SHP77 (cell line): ENCODE measurements at regions not wholly inside any gene's neighbourhood (a gene's known extent, or its start where the extent isn't known, plus 50 kb on each side); places are given as distances from the start of the nearest gene placed in this dataset.
"Not testable (repeated sequence)": the region's sequence is repeated elsewhere in the genome, so short reads cannot be mapped to it uniquely, and the experiment has no call there.

ENCODE experiments used
- DNase-seq, 2 experiments: peaks; one replicate each; lab custom pipeline; 2025; lab: John Stamatoyannopoulos, UW

DNA sequence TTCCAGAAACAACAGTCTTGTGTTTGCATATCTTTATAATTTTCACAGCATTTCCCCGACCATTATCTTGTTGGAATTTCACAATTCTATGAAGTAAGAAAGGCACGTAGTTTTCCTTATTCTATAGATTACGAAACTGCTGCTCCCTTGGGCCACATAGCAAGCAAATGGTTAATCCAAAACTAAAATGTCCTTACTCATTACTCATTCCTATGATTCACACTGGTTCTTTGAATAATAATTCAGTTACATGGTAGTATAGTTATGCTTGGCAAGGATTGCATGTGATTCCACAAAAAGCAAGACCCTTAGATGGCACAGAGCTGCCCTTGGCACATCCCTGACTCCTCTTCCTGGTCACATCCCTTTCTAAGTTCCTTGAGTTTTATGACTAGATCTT lies 51.2 kb downstream of the OR13H1 start:
- no peak for DNase-seq

DNA sequence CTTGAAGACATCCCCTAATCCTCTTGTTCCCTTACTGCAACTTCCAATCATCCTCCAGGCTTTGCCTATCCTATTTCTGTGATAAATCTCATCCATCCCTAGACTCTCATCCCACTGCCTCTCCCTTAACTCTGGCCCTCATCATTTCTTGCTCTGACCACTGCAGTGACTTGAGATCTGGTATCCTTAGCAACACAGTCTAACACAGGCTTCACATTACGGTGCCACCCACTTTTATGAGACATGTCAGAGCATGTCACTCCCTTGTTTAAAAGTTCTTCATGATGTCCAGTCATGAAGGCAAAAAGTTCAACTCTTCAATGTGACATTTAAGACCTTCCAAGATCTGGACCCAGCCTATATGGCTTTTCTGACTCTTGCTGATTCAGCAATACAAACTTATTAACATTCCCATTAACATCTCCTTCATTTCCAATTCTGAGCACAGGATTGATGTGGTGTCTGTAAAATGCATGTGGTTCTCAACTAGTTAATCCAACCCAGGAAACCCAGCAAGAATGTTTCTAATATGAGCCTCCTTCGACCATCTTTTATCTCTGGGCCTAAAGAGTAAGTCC lies 64.0 kb downstream of the OR13H1 start:
- DNase-seq: no peak

DNA sequence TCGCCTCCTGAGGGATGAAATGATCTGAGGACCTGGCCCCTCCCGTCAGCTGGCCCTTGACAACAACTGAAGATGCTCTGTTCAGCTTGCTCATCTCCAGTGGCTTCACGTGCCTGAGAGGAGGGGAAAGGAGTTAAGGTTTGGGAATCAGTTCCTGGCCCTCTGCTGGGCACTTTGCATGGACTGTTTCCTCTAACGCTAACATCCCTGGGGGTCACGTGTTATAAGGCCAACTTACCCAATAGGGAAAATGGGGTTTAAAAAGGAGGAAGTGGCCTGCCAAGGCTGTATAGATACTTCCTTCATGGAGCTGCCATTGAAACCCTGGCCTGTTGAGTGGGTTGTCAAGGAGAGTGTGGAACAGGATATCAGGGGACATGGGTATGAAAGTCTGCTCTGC lies 65.6 kb downstream of the OR13H1 start:
- DNase-seq: no peak

DNA sequence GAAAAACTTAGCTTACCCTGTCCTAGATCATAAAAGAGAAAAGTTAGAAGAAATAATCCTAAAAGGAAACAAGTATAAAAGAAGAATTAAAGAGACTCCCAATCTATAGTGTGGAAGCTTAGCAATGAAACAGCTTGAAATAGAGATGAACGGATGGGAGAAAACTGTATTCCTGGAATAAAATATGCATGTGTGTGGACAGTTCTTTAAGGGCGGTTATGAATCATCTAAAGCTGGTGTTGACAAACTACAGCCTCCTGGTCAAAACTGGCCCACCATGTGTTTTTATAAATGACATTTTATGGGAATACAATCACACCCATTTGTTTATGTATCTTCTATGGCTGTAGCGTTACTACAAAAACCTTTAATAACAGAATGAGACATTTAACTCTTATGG lies 69.4 kb downstream of the OR13H1 start:
- DNase-seq: no peak

DNA sequence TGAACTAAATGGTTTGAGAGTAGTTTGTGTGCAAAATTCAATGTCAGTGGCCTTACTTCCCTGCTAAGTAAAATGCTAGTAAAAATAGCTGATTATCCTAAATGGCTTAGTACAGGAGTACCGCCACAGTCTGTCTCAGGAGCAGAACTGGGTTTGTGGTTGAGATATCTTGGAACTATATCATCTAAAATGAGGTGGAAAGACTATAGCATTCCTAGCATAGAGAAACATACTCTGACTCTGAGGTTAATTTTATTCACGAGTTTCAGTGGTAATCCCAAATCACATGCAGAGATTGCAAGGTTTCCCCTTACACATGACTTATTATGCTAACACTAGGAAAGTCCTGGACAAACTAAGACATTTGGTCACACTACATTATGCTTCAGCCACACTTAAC lies 70.4 kb downstream of the OR13H1 start:
- no peak for DNase-seq

DNA sequence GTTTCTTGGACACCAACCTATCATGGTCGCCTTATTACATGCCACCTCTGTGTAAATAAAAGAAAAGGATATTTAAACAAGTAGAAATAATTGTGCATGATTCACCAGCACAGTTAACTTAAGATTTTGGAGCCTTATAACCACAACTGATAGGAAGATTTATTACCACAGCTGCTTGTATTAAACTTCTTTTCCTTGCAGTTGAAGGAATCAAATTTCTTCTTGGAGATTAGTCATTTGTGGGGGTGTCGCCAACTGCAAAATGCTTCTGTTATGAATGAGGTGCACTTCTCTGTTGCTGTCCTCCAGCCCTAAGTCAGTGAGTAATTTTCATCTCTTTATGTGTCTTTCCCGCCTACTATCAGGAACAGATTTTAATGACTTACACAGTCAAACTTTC lies 73.3 kb downstream of the OR13H1 start:
- DNase-seq: no peak

DNA sequence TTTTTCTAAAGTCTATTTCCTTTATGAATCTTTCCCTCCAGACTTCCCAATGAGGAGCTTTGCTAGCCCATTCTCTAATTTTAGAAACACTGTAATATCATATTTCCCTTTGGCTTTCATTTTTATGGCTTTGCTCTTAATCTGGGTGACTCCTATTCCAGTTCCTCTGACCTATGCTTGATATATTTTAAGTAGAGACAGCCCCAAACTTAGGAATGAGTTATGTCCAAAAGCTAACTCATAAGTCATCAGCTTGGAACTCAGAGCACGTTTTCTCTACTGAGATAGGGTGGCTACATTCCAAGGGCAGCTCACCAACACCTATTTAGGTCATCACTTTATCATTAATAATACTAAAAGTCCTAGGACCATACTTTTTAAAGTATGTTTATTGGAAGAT lies 77.8 kb downstream of the OR13H1 start:
- no peak for DNase-seq

DNA sequence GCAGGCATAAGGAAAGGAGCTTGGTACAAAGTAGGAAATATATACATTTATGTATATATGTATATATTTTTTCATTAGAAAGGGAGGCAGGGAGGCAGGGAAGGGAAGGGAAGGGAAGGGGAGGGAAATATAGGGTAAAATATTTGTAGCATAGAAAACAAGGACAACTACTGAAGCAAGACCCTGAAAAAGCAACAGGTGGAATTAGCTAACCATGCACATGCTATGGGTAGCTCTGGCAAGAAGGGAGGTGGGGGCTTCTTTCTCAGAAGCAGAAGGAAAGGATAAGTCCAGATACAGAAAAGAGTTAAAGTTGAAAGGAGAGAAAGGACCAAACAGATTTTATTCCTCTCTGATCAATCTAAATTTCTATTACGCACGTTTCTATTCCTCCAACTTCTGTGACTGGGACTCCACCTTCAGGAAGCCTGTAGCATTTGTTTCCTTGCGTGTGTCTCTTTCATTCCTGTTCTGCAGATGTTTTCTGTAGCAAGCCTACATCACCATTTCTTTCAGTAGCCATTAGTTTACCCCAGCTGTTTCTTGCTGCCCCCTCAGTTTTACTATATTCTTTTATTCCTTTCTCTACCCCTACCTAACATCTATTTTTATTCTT lies 82.9 kb downstream of the OR13H1 start:
- DNase-seq: peak in 1 of 2 experiments; percentile 5

DNA sequence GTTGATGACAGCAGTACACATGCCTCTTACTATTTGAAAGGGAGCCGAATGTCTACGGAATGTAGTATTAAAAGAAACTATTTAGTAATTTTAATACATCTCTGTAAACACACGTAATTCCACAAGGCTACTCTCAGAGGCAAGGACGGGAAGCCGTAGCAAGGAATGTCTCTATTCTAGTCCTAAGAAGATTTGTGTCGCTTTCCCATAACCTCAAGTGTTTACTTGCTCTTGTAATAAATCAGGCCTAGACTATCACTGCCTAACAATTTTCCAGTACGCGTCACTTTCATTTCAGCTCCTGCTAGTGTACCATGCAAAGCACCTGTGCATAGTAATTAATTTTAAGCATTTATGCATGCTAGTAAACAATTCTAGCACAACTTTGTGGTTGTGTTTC lies 86.7 kb downstream of the OR13H1 start:
- DNase-seq: no peak

DNA sequence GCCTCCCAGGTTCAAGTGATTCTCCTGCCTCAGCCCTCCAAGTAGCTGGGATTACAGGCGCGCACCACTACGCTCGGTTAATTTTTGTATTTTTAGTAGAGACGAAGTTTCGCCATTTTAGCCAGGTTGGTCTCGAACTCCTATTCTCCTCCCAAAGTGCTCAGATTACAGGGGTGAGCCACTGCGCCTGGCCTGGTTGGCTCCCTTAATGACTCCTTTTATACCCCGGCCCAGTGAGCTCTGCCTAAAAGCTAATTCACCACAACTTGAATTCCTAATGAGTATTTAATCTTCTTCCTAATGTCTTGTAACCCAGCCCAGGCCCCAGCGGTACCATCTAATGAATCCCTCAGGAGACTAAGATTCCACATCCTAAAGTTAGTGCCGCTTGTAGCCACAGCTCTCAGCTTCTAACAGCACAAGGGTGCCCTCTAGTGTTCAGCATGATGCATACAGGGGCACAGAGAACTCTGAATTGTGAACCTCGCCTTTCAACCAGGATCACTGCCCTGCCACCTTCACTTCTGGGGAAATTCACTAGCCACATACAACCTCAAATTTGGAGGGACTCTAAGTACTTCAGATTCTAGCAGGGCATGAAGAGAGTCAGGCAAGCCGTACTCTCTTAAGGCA lies 89.5 kb downstream of the OR13H1 start:
- DNase-seq: peak; percentile 31 to 48

DNA sequence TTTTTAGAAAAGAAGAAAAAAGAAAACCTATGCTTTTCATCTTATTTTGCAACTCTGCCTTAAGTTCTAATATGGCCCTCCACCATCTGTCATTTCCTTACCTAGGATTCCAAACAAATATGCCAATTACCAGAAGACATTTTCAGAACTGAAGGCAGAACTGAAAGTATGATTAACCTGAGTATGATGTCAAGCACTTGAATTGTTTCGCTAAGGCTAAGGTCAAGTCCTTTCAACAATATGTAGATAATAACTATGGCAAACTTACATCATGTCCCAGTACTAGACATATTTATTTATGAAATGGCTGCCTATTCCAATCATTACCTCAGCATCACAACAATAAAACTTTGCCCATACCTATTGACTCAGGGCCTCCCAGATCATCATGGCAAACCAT lies 91.0 kb downstream of the OR13H1 start:
- DNase-seq: no peak

DNA sequence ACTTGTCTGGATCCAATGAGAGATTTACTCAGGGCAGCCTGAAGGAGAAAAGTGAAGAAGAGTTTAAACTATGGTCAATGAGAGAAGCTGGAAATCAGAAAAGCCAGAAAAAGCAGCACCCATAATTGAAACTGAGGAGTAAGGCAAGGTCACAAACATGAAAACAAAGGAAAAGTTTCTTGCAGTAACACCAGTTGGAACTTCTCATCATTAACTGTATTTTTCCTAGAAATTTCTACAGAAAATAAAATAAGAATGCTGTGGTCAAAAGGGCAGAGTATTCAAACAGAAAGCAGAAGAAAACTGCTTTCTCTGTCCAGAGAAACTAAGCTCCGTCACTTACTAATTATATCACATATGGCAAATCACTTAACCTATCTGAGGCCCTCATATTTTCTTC lies 102.2 kb downstream of the OR13H1 start:
- no peak for DNase-seq

DNA sequence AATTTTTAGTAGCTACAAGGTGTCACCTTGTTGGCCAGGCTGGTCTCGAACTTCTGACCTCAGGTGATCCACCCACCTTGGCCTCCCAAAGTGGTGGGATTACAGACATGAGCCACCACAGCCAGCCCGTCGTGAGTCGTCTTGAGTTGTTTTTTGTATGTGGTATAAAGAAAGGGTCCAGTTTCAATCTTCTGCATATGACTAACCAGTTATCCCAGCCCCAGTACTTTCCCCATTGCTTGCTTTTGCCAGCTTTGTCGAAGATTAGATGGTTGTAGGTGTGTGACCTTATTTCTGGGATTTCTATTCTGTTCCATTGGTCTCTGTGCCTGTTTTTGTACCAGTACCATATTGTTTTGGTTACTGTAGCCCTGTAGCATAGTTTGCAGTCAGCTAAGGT lies 105.9 kb downstream of the OR13H1 start:
- DNase-seq: no peak

DNA sequence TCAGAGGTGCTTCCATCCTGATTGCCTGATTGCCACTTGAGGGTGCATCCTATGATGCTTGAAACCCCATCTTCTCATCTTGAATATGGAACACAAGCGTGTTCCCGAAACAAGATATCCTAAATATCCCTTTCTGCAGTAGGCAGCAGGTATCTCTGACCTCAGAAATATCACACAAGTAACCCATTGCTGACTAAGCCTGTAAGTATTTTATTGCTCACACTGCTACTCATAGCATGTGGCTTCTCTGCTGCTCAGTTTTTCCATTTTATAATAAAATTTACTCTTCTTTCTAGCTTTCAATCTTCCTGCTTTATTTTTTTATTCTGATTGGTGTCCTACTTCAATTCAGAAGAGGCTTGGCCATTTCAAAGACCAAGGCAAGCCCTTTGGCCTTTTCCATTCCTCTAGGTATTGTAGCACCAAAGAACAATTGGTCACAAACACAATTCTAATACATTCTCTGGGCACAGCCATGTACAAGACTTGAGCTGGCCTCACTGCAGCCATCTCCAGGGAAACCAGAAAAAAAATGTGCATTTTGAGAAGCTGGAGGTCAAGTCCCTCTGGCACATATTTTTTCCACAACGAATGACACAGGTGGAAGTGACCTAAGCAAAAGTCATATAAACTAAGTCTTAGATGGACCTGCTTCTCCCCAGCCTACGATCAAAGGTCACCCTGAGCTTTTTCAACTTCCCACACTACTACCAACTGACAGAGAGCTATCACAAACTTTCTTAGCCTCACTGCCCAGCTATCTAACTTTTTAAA lies 107.0 kb downstream of the OR13H1 start:
- DNase-seq: no peak

DNA sequence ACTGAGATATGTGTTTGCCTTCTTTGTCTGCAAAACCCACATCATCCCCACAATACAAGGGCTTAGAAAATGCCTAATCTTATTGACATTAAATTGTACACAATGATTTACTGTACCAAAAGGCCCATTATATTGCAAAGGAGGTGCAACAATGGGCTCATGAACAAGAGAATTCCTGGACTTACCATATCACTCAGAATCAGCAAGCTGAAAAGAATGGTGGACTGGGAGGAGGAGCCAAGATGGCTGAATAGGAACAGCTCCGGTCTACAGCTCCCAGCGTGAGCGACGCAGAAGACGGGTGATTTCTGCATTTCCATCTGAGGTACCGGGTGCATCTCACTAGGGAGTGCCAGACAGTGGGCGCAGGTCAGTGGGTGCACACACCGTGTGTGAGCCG lies 119.9 kb downstream of the OR13H1 start:
- not testable (repeated sequence) for DNase-seq

DNA sequence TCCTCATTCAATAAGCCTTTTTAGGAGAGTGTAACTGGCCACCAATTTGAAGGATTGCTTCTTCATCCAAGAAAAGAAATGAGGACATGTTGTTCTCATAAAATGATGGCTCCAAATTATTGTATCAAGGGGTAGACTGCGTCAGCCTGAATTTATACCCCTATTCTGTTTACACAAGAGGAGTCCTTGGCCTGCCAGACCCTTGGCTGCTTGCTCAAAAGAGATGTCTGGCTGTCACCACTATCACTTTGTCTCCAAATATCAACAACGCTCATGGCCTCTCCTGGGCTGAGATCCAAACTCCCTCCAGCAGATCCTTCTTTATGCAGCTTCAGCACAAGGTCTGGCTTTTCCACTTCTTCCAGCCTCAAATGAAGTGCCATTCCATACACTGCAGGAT lies 127.9 kb downstream of the OR13H1 start:
- no peak for DNase-seq

DNA sequence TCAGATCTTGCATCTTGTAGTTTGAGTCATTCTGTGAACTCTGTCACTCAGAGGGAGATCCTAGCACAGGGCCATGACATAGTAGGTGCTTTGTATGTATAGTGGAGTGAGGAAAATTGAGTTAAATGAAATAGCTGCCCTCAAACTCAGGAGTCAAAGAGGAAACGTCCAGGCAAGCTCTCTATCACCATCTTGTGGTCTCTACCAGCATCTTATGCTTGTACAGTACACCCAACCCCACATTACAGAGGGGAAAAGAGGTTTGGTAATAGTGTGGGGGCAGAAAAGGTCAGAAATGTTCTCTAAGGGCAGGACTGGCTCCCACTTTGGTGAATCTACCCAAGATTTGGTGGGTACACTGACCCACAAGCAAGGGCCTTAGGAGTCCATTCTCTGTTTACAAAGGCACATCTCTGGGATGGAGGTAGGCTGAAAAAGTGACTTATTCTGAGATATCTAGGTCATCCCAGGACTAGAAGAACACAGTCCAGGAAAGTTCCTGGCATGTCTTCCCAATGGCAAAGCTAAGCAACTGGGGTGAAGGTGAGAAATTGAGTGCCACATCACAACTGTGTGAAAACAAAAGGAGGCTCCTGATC lies 131.8 kb downstream of the OR13H1 start:
- DNase-seq: peak in 1 of 2 experiments; percentile 21

DNA sequence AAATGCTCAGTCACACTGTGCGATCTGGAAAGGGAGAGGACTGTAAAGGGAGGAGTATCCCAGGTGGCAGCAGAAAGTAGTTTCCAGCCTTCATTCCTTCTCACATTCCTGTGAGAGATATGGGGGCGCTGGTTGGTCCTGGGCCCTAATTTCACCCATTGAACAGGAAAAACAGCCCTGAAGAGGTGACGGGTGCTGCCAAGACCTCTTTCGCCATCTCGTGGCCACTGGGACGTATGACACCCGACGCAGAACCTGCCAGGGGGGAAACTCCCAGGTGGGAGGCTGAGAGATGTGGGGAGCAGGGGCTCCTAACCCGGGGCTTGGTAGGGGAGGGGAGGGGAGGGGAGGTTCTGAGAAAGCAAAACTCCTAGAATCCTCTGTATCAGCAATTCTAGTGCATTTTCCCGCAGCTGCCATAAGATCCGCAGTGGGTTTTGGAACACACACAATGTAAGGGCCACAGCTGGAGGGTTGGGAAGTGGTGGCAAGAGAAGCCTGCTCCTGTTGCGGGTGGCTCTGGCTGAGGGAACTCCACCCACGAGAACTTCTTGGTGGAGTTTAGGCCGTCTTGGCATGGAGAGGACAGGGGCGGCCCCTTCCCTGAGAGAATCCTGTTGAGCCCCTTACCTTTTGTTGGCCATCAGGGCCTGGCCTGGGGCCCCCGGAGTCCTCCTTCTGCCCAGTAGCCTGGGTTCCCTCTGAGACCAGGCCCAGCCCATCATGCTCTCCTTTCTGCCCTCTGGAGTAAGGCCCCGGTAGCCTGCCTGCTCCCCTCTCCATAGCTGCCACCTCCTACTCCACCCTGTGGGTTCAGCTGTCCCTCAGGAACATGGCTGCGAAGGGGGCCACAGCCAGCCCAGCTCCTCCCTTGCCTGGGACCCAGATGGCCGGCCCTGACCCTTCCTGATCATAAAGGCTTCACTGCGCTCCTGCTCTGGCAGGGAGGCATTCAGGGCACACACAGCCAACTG lies 134.1 kb downstream of the OR13H1 start:
- DNase-seq: no peak

DNA sequence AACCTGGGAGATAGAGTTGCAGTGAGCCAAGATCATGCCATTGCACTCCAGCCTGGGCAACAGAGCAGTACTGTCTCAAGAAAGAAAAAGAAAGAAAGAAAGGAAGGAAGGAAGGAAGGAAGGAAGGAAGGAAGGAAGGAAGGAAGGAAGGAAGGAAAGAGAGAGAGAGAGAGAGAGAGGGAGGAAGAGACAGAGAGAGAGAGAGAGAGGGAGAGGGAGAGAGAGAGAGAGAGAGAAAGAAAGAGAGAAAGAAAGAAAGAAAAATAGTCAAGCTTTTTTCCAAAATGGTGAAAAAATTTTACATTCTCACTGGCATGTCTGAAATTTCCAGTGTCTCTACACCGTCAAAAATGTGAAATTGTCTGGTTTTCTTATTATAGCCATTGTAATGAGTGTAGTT lies 138.9 kb downstream of the OR13H1 start:
- DNase-seq: not testable (repeated sequence)

DNA sequence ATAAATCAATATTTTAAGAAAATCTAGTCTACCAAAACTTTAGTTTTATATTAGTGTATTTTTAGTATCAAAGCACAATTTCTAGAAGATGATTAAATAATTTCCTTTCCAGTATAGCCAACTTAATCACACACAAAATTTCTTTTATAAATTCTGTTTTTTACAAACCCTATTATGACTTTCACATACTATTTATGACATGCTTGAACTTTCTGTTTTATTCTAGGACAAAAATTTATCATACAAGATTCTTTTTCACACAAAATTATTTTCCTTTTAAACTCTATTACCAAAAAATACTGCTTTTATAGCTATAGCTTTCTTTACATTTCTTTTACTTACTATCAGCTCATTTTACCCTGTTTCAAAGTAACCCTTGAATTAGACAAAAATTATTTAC lies 149.5 kb downstream of the OR13H1 start:
- DNase-seq: no peak

DNA sequence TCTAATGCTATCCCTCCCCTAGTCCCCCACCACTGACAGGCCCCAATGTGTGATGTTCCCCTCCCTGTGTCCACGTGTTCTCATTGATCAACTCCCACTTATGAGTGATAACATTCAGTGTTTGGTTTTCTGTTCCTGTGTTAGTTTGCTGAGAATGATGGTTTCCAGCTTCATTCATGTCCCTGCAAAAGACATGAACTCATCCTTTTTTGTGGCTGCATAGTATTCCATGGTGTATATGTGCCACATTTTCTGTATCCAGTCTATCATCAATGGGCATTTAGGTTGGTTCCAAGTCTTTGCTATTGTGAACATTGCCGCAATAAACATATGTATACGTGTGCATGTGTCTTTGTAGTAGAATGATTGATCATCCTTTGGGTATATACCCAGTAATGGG lies 153.1 kb downstream of the OR13H1 start:
- DNase-seq: not testable (repeated sequence)
